Testis (tissue), 2 donors: ENCODE measurements at regions not wholly inside any gene's neighbourhood (a gene's known extent, or its start where the extent isn't known, plus 50 kb on each side); places are given as distances from the start of the nearest gene placed in this dataset.

Source experiments
- POLR2A ChIP-seq: fragments of 450-650 bp; IDR thresholded peaks from one replicate; pipeline ENCODE4 v1.6.1; 2017; ENCODE audit warnings: antibody characterized with exemption, mild to moderate bottlenecking, moderate library complexity
- TF ChIP-seq, protein P1 (sequence below), 3 experiments: fragments of 450-650 bp in 2 of 3; fragments of 200-600 bp in 1 of 3; sonication (generic) in 1 of 3; IDR thresholded peaks; one replicate each; pipeline ENCODE4 v1.5.1; 2016 to 2019; ENCODE audit warnings: antibody characterized with exemption in 3 of 3, mild to moderate bottlenecking in 2 of 3, moderate library complexity in 1 of 3

DNA sequence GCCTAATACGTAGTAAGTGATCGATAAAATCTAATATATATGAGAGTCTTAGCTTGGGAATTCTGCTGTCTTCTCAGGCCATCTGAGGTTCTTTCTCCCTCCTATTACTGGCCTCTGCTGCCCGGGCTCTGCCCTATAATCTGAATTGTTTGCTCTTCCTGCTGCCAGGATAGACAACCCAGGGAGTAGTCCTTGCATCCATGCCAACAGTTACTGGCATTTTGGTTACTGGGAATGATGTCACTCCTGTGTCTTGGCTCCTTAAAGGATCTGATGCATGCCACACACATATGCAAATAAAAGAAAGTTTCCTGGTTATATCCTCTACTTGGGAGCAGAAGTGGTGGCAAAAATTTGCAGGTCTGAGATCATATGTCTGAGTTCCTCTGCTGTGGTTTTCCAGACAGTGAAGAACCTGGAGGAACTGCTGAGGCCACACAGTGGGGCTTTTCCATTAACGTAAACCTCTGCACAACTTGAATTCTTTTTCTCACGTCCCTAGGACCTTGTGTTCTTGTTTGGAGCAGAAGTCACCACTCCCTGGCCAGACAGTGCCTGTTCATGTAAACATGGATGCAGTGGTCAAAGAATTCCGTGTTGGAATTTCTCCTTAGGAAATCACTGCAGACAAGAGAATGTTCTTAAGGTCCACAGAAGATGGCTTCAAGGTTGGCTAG is 320.6 kb upstream of the TBX3 start:
- TF ChIP-seq POLR2A, result no peak
- TF ChIP-seq, protein P1, sequence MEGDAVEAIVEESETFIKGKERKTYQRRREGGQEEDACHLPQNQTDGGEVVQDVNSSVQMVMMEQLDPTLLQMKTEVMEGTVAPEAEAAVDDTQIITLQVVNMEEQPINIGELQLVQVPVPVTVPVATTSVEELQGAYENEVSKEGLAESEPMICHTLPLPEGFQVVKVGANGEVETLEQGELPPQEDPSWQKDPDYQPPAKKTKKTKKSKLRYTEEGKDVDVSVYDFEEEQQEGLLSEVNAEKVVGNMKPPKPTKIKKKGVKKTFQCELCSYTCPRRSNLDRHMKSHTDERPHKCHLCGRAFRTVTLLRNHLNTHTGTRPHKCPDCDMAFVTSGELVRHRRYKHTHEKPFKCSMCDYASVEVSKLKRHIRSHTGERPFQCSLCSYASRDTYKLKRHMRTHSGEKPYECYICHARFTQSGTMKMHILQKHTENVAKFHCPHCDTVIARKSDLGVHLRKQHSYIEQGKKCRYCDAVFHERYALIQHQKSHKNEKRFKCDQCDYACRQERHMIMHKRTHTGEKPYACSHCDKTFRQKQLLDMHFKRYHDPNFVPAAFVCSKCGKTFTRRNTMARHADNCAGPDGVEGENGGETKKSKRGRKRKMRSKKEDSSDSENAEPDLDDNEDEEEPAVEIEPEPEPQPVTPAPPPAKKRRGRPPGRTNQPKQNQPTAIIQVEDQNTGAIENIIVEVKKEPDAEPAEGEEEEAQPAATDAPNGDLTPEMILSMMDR (IDR thresholded peaks at IDR 0.05), result no peak
